GM12864 (cell line): ENCODE measurements at regions not wholly inside any gene's neighbourhood (a gene's known extent, or its start where the extent isn't known, plus 50 kb on each side); places are given as distances from the start of the nearest gene placed in this dataset.

ENCODE experiments used
- DNase-seq: peaks from one replicate; pipeline ENCODE4 v3.0.0-alpha.2; 2011; ENCODE audit warnings: low read depth
- H3K4me3 ChIP-seq: 2 replicates; pipeline ENCODE4 v1.5.1; 2011; ENCODE audit warnings: mild to moderate bottlenecking, low read depth, low read length, control low read depth
- CTCF ChIP-seq: IDR thresholded peaks from 2 replicates; pipeline ENCODE4 v1.5.1; 2011; ENCODE audit warnings: low read depth, mild to moderate bottlenecking, moderate library complexity, low read length, control low read depth, inconsistent platforms; ENCODE audit errors: missing control alignments

GRCh38 chr18:59052965-59053820 is 86.5 kb upstream of the SEC11C start:
- no peak for TF ChIP-seq CTCF
- no peak for DNase-seq
- H3K4me3 ChIP-seq, result no peak overlapping the region

- TF ChIP-seq CTCF, result no peak
- no peak for DNase-seq
- no peak overlapping the region for H3K4me3 ChIP-seq
Observed at GRCh38 chr18:59054496-59055287, 85.0 kb upstream of the SEC11C start.

GRCh38 chr18:59055345-59056032 is 84.2 kb upstream of the SEC11C start:
- TF ChIP-seq CTCF, result peak; percentile 12
- no peak for DNase-seq
- H3K4me3 ChIP-seq, result no peak overlapping the region

- TF ChIP-seq CTCF, result peak; percentile 88
- peak; percentile 49 for DNase-seq
- H3K4me3 ChIP-seq, result no peak overlapping the region
Observed at GRCh38 chr18:59056706-59057492, 82.8 kb upstream of the SEC11C start.

- no peak for DNase-seq
- H3K4me3 ChIP-seq, result no peak overlapping the region
- no peak for TF ChIP-seq CTCF
Observed at GRCh38 chr18:59057493-59057795, 82.2 kb upstream of the SEC11C start.

- H3K4me3 ChIP-seq, result no peak overlapping the region
- TF ChIP-seq CTCF, result peak; percentile 4
- DNase-seq, result no peak
Observed at GRCh38 chr18:59057969-59058368, 81.7 kb upstream of the SEC11C start.
